SIG-M5 treated with dmso at 0.1 percent for 504 hours (cell line): ENCODE measurements at regions not wholly inside any gene's neighbourhood (a gene's known extent, or its start where the extent isn't known, plus 50 kb on each side); places are given as distances from the start of the nearest gene placed in this dataset.
"Not testable (repeated sequence)": the region's sequence is repeated elsewhere in the genome, so short reads cannot be mapped to it uniquely, and the experiment has no call there.

Experiments used
- DNase-seq: peaks from one replicate; lab custom pipeline; 2025; ENCODE audit not compliant: unreplicated experiment; lab: John Stamatoyannopoulos, UW

DNA sequence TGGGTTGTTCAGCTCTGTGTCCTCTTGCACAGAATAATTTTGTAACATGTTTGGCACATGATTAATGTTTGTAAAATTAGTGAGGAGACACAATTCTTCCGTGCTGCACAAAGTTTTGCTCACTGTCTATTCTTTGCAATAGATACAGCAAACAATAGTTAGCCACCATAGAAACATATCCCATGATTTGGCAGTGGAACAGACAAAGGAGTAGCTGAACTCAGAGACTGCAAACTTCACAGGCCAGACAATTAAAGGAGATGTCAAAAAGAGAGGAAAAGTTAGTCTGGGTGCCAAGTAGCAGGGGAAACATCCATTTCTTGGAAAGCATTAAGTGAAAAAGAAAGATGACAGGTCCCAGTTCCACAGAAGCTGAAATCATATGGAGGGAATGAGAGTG is 267.4 kb upstream of the NRXN1 start:
- DNase-seq = no peak

- no peak for DNase-seq
These were observed 265.6 kb upstream of the NRXN1 start for GRCh38 chr2:51297488-51297887.

DNA sequence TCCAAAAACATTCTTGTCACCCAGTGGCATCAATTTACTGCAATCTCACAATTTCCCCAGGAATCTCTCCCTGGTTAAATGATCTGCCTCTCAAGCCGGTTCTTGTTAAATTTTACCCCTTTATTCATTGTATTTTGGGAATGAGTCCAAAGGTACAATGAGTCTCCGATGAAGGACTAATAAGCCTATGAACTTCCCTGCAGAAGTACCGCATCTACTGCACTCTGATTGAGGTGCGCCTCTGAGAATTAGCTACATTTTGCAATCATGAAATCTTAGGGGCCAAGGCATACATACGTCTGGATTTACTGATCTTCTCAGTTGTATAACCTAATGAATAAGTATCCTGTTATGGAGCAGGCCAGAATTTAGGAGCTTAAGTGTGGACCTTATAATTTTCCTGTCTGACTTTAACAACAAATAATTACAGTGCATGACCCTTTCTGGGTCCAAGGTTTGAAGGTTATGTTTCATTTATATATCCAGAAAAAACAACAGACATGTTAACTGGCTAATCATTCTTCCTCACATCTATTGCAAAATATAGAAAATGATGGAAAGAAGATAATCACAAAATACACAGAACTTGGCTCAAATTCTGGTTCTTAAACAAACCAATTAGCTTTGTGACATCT is 261.8 kb upstream of the NRXN1 start:
- DNase-seq = no peak

GRCh38 chr2:51291762-51292551 is 260.0 kb upstream of the NRXN1 start:
- no peak for DNase-seq

- DNase-seq = no peak
These were observed 258.8 kb upstream of the NRXN1 start for GRCh38 chr2:51290725-51291124.

GRCh38 chr2:51289045-51289444 is 257.1 kb upstream of the NRXN1 start:
- no peak for DNase-seq

DNA sequence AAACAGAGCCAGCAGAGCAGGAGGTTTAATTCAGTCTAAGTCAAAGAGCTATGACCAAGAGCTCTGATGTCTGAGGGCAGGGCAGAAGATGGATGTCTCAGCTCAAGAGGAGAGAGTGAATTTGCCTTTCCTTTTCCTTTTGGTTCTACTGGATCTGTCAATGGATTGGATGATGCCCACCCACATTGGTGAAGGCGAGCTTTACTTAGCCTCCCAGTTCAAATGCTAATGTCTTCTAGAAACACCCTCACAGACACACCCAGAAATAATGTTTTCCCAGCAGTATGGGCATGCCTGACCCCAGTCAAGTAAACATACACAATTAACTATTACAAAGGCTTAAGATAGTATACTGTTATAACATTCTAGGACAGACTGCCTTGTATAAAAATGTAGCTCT is 236.3 kb upstream of the NRXN1 start:
- no peak for DNase-seq

GRCh38 chr2:51265539-51265938 is 233.6 kb upstream of the NRXN1 start:
- DNase-seq = no peak

DNA sequence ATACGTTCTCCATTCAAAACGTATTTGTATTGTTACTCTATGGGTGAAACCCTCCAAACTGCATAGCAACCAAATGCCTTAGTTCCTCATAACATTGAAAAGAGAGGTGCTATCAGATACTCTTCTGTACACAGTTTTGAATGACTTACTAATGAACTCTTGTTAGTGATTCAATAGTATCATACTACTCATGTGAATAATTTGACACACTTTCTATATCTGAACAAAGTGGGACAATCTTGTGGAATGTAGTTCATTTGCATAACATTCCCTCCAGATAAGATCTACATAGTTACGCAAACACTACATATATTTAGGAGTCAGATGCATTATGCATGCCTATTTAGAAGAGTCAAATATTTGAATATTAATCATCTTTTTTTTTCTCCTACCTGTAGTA is 232.0 kb upstream of the NRXN1 start:
- no peak for DNase-seq

- DNase-seq = not testable (repeated sequence)
These were observed 231.2 kb upstream of the NRXN1 start for GRCh38 chr2:51263101-51263500.

- no peak for DNase-seq
These were observed 226.4 kb upstream of the NRXN1 start for GRCh38 chr2:51258301-51258700.

GRCh38 chr2:51256736-51257135 is 224.8 kb upstream of the NRXN1 start:
- DNase-seq = no peak

DNA sequence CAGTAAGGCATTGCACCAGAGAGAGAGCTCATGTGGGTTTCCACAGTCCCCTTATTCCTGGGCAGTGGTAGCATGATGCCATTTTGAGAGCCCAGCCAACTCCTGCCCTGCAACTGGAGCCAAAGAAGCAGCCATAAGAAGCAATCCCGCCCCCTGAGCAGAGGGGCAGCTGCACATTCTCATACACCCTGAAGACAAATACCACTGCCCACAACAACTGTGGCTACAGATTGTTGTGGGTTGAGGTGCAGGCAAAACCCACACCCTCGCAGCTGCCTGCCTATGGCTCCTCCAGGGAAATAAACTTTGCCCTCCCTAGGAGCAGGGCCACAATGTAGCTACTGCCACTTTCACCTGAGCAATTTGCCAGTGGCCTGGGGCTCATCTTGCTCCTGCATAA is 219.4 kb upstream of the NRXN1 start:
- DNase-seq = no peak

DNA sequence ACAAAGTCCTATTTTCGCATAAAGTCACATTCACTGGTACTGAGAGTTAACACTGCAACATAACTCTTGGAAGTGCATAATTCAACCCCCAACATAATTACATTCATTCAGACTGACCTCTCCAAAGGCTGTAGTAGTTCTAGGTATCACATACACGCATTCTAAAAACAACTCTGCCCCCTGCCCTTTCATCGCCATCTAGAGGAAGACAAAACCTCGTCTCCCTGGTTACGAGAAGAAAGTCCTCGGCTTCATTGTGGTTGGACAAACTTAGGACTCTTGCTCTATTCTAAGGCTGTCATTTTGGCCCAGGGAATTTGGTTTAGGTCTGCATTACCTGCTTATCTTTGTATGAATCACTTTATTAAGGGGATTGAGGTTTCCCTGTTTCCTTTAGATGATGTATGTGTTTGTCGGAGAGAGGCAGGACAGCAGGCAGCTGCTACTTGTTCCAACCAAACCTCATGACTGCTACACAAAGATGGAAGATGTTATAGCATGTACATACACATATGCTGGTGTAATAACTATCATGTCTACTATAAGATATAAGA is 215.4 kb upstream of the NRXN1 start:
- DNase-seq = no peak

GRCh38 chr2:51243892-51244535 is 212.1 kb upstream of the NRXN1 start:
- DNase-seq = no peak

DNA sequence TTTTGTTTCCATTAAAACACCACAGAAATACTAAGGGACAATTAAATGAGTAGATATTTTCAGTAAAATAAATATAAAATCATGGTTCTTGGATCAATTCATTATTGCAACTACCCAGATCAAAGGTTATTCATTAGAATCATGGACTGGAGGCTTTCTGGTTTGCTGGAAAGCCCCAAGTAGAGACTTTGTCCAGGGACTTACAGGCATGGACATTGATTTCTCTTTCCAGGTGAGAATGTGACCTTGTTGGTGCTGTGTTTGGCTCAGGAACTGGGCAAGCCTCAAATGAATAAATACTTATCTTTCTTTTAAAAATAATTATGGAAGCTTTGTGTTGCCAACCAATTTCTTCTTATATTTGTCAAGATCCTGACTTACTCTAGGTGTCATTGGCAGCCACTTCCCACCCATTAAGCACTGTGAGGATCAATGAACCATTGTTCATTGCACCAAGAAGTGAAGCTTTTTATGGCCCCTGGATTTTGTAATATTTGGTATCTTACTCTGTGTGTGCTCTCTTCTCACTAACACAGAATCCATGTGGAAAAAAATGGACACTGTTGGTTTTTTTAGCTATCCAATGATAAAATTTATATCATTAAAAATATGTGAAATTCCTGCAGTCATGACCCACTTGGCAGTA is 205.8 kb upstream of the NRXN1 start:
- no peak for DNase-seq

DNA sequence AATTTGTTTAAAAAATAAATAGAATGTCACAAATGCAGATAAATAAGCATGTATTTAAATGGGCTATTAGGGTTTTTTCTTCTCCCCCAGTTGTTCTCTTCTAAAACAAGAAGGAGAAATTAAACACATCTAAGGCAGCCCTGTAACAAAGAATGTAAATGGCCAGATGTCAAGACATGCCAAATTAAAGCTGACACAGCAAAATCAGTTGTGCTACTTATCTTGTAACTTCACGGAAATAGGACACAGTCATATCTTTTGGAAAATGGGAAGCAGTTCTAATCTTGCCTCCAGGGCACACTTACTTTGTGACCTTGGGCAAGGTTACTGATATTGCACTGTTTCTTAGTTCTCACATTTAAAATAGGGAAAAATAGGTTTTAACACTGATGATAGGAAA is 200.1 kb upstream of the NRXN1 start:
- DNase-seq = no peak

GRCh38 chr2:51231071-51231470 is 199.1 kb upstream of the NRXN1 start:
- DNase-seq = no peak

DNA sequence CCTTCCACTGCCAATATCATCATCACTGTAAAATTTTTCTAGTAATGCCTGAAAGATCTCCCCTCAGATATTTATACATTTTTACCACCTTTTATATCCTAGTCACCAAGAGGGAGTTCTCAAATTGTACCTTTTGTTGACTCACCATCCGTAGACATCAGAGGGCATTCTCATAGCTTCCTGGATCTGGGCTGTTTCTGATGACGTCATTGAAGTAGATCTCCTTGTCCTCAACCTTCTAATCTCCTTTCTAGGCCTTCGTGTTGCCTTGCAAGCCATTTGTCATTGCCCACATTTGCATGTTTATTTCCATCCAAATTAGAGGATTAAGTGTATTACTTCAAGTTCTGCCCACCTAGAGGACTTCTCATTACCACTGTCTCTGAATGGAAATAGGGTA is 193.4 kb upstream of the NRXN1 start:
- DNase-seq = no peak

- DNase-seq = no peak
These were observed 192.9 kb upstream of the NRXN1 start for GRCh38 chr2:51224790-51225189.

GRCh38 chr2:51222106-51222505 is 190.2 kb upstream of the NRXN1 start:
- no peak for DNase-seq

GRCh38 chr2:51220606-51221005 is 188.7 kb upstream of the NRXN1 start:
- DNase-seq = no peak
